Endothelial cell of umbilical vein (primary cell): ENCODE measurements at regions not wholly inside any gene's neighbourhood (a gene's known extent, or its start where the extent isn't known, plus 50 kb on each side); places are given as distances from the start of the nearest gene placed in this dataset.
A peak's percentile ranks its signal among the peaks of the same experiment; 100 is the strongest.

Experiments used
- POLR2AphosphoS5 ChIP-seq: IDR thresholded peaks from 2 replicates; pipeline ENCODE4 v1.6.1; 2012; ENCODE audit warnings: low read depth, mild to moderate bottlenecking, control low read depth, low read length, moderate library complexity; ENCODE audit not compliant: insufficient read depth
- TF ChIP-seq, protein P1 (sequence below), 2 donors: IDR thresholded peaks; 1 replicate in 1 of 2; 2 replicates in 1 of 2; pipeline ENCODE4 v1.5.1; 2011; ENCODE audit warnings: low read length in 2 of 2, mild to moderate bottlenecking in 2 of 2, moderate library complexity in 2 of 2, control low read depth in 1 of 2, inconsistent platforms in 1 of 2, low read depth in 1 of 2; ENCODE audit not compliant: insufficient read depth in 1 of 2; ENCODE audit errors: extremely low read depth in 1 of 2

DNA sequence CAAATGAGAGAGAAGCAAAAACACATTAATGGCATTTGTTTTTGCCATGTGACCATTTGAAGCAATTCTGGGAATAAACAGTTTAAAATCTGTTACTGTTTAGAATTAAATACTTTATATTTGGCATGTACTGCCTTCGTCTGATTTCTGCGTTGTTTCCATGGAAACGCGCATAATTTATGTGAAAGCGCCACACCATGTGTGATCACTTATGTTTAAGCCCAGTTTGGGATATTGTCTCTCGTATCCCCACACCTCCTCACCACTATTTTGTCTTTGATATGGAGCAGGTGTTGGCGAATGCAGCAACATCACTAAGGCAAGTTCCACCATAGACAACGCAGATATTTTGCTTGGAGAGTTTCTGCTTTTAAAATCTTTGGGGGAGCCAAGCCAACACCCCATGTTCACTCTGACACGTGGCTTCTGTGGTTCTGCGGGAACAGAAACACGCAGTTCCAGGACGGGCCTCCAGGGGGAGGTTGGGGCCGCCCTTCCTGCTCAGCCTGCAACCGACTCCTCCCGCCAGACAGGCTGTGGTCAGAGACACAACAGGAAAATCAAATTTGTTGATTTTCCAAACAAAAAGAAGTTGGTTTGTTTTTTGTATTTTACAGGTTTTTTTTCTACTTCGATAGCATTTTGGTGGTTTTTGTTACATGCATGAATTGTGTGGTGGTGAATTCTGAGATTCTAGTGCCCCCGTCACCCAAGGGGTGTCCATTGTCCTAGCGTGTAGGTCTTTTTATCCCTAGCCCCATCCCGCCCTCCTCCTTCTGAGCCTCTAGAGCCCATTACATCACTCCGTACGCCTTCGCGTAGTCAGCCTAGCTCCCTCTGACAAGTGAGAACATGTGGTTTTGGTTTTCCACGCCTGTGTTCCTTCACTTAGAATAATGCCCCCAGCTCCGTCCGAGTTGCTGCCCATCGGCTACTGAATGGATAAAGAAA, 101.9 kb upstream of the SFSWAP start:
- TF ChIP-seq POLR2AphosphoS5: no peak
- TF ChIP-seq, protein P1, sequence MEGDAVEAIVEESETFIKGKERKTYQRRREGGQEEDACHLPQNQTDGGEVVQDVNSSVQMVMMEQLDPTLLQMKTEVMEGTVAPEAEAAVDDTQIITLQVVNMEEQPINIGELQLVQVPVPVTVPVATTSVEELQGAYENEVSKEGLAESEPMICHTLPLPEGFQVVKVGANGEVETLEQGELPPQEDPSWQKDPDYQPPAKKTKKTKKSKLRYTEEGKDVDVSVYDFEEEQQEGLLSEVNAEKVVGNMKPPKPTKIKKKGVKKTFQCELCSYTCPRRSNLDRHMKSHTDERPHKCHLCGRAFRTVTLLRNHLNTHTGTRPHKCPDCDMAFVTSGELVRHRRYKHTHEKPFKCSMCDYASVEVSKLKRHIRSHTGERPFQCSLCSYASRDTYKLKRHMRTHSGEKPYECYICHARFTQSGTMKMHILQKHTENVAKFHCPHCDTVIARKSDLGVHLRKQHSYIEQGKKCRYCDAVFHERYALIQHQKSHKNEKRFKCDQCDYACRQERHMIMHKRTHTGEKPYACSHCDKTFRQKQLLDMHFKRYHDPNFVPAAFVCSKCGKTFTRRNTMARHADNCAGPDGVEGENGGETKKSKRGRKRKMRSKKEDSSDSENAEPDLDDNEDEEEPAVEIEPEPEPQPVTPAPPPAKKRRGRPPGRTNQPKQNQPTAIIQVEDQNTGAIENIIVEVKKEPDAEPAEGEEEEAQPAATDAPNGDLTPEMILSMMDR (IDR thresholded peaks at IDR 0.05; ENCODE audit: extremely low read depth in 1 of 2, insufficient read depth in 1 of 2, low read depth in 1 of 2, low read length in 2 of 2): peak; percentile 56 to 69
